Right lobe of liver (tissue), 6 donors: ENCODE measurements at regions not wholly inside any gene's neighbourhood (a gene's known extent, or its start where the extent isn't known, plus 50 kb on each side); places are given as distances from the start of the nearest gene placed in this dataset.

Experiments
- ATAC-seq, 4 donors: fragments of 200-7000 bp; cut with Tn5 transposase; one replicate each; pipeline ENCODE4 v1.9.1; 2020; ENCODE audit warnings: mild to moderate bottlenecking in 4 of 4, moderate library complexity in 4 of 4
- DNase-seq, 3 donors: peaks; one replicate each; pipeline ENCODE4 v3.0.0-alpha.2; 2020
- H3K27ac ChIP-seq, 3 donors: fragments of 200-600 bp; one replicate each; pipeline ENCODE4 v1.8.0; 2022
- H3K27me3 ChIP-seq, 2 donors: fragments of 200-600 bp; one replicate each; pipeline ENCODE4 v1.8.0; 2022
- H3K36me3 ChIP-seq, 4 donors: fragments of 200-600 bp; sonication (generic) in 1 of 4; one replicate each; pipeline versions ENCODE4 v1.5.1 to v1.8.0; 2017 to 2022; ENCODE audit warnings: control low read depth in 1 of 4
- H3K4me1 ChIP-seq, 4 donors: fragments of 200-600 bp; sonication (generic) in 1 of 4; one replicate each; pipeline versions ENCODE4 v1.5.1 to v1.8.0; 2017 to 2022; ENCODE audit warnings: control low read depth in 1 of 4
- H3K4me3 ChIP-seq, 3 donors: fragments of 200-600 bp; one replicate each; pipeline ENCODE4 v1.8.0; 2022
- H3K9me3 ChIP-seq, 4 donors: fragments of 200-600 bp; sonication (generic) in 1 of 4; one replicate each; pipeline versions ENCODE4 v1.5.1 to v1.8.0; 2017 to 2022; ENCODE audit warnings: control low read depth in 1 of 4
- CTCF ChIP-seq, 4 donors: fragments of 200-600 bp in 3 of 4; fragments of 450-650 bp in 1 of 4; IDR thresholded peaks; one replicate each; pipeline versions ENCODE4 v1.5.1 to v1.8.0; 2016 to 2022; ENCODE audit warnings: antibody characterized with exemption in 4 of 4, mild to moderate bottlenecking in 2 of 4
- POLR2A ChIP-seq: fragments of 450-650 bp; IDR thresholded peaks from one replicate; pipeline ENCODE4 v1.6.1; 2017; ENCODE audit warnings: antibody characterized with exemption, mild to moderate bottlenecking
- WGBS: methylation state at CpG from one replicate; pipeline ENCODE4 v1.1.6; 2018; ENCODE audit warnings: low coverage, low lambda C conversion rate; ENCODE audit not compliant: insufficient coverage; ENCODE audit errors: missing lambda C conversion rate; 5-methylcytosine and 5-hydroxymethylcytosine counted together
- intact Hi-C, 2 donors: fragments of 100-400 bp; cut with DNase I; formaldehyde crosslinking; loops; one replicate each; pipeline versions ENCODE4 v1.11.2 to v1.14.1; 2022
- donor health status: DM: no; HTN: yes; CAD: no.
- donor health status: DM: no; HTN: no; CAD: no.
- donor health status: DM: no; HTN: no; CAD: no.
- donor health status: DM: no; HTN: yes; CAD: no.
- donor health status: DM: no; HTN: yes; CAD: no.

DNA sequence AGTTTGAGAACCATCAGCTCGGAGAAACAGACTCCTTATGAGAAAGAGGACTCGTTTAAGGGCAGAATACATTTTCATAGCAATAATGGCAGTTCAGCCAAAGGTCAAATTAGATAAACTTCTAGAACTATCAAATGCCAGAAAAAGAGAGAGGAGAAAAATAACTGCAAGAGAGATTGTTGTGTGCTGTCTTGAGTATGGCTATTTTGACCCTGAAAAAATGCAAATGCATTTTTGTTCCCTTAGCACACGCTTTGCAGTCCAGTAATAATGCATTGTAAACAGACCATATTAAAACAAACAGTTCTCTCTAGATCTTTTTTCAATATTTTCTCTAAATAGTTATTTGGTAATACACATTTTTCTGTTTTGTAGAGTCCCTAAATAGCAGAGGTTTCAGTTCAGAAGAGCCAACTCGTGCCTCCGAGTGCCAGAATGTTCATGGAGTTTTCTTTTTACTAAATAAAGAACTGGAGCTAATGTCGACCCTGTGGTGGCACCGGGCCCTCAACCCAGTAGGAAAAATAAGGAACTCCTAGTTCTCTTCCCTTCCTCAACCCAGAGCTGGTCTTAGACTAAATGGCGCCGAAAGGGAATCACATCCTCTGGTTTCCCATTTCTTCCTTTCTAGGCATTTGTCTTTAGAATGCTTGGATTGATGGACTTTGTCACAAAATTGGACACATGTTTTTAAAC lies 298.0 kb downstream of the MAP2K4 start:
- H3K9me3 ChIP-seq = no peaks in the 10 kb centered on the region
- peak overlapping the region in 1 of 3 donors; percentile 5 for H3K27ac ChIP-seq
- H3K27me3 ChIP-seq = no peaks in the 10 kb centered on the region
- intact Hi-C loops = no loop called here
- WGBS = 72% methylated on average over 8 of the region's 9 CpGs
- DNase-seq (no peak), ATAC-seq (no peak)
- no peaks in the 10 kb centered on the region for H3K4me1 ChIP-seq
- H3K36me3 ChIP-seq = no peaks in the 10 kb centered on the region
- no peak for TF ChIP-seq CTCF (IDR thresholded peaks at IDR 0.05)
- no peak for TF ChIP-seq POLR2A
- H3K4me3 ChIP-seq = no peak overlapping the region

DNA sequence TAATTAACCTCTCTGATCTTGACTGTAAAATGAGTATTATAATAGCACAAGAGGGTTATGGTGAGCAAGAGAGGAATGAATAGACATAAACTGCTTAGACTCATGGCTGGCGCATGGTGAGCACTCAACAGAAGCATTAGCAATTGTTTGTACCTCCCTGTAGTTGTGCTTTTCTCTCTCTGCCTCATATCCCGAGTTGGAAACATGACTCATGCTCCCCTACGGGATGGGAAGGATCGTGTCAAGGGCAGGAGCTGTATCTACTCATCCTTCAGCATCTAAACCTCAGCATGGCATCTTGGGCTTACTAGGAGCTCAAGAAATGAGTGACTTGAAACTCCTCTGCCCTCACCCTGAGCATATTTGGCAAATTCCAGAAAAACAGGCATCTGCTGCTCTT lies 299.6 kb downstream of the MAP2K4 start:
- TF ChIP-seq POLR2A (no peak), CTCF (IDR thresholded peaks at IDR 0.05) (no peak)
- H3K4me3 ChIP-seq = no peak overlapping the region

GRCh38 chr17:12328204-12328603 lies 307.5 kb downstream of the MAP2K4 start:
- H3K36me3 ChIP-seq = no peaks in the 10 kb centered on the region
- intact Hi-C loops = no loop called here
- H3K4me1 ChIP-seq = no peaks in the 10 kb centered on the region
- H3K9me3 ChIP-seq = peaks cover 0 to 15% (median 0%) of the 10 kb centered on the region in 4 donors
- ATAC-seq (no peak), DNase-seq (no peak)
- WGBS = 47% methylated on average over 2 of the region's 2 CpGs
- no peak overlapping the region for H3K4me3 ChIP-seq
- H3K27ac ChIP-seq = no peak overlapping the region
- TF ChIP-seq POLR2A (no peak), CTCF (IDR thresholded peaks at IDR 0.05) (no peak)
- H3K27me3 ChIP-seq = no peaks in the 10 kb centered on the region

More for the DNA sequence above, 299.6 kb downstream of the MAP2K4 start:
- H3K9me3 ChIP-seq = no peaks in the 10 kb centered on the region
- no peak overlapping the region for H3K27ac ChIP-seq
- no peak for ATAC-seq
- 48% methylated on average over 4 of the region's 4 CpGs for WGBS
- DNase-seq = no peak
- H3K4me1 ChIP-seq = no peaks in the 10 kb centered on the region
- no peaks in the 10 kb centered on the region for H3K36me3 ChIP-seq
- intact Hi-C loops = no loop called here
- no peaks in the 10 kb centered on the region for H3K27me3 ChIP-seq

DNA sequence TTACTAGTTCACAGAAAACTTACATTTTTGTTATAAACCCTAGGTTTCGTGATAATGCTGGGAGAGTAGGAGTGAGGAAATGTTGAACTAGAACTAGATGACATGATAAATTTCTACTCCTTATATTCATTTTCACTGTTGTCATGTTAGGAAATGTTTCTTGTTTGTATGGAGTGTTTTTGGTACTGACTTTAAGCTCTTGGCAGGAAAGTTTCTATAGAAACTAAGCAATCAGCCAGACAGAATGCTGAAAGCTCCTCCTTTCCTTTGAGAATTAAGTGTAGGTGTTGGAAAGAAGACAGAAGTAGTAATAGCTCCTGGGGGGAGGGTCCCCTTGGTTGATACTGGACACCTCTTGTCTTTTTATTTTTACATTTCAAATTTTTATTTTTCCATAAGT lies 309.8 kb downstream of the MAP2K4 start:
- no peaks in the 10 kb centered on the region for H3K36me3 ChIP-seq
- peaks cover 0 to 15% (median 0%) of the 10 kb centered on the region in 4 donors for H3K9me3 ChIP-seq
- H3K4me3 ChIP-seq = no peak overlapping the region
- ATAC-seq (no peak), DNase-seq (no peak)
- H3K27ac ChIP-seq = no peak overlapping the region
- 61% methylated on average over 1 of the region's 1 CpG for WGBS
- H3K27me3 ChIP-seq = no peaks in the 10 kb centered on the region
- H3K4me1 ChIP-seq = no peaks in the 10 kb centered on the region
- intact Hi-C loops = no loop called here
- TF ChIP-seq CTCF (IDR thresholded peaks at IDR 0.05) = no peak
- TF ChIP-seq POLR2A = no peak
